Stimulated activated CD4-positive, alpha-beta T cell treated with anti-CD3 and anti-CD28 coated beads, Interleukin-1b, Interleukin-23, amount 100 ng/mL, for 24 hours (primary cell): ENCODE measurements at regions not wholly inside any gene's neighbourhood (a gene's known extent, or its start where the extent isn't known, plus 50 kb on each side); places are given as distances from the start of the nearest gene placed in this dataset.
"Not testable (repeated sequence)": the region's sequence is repeated elsewhere in the genome, so short reads cannot be mapped to it uniquely, and the experiment has no call there.

Experiments
- DNase-seq, 4 experiments: peaks; one replicate each; pipeline ENCODE4 v3.0.0-alpha.2; 2020; ENCODE audit warnings: low read depth in 4 of 4, low spot score in 1 of 4

DNA sequence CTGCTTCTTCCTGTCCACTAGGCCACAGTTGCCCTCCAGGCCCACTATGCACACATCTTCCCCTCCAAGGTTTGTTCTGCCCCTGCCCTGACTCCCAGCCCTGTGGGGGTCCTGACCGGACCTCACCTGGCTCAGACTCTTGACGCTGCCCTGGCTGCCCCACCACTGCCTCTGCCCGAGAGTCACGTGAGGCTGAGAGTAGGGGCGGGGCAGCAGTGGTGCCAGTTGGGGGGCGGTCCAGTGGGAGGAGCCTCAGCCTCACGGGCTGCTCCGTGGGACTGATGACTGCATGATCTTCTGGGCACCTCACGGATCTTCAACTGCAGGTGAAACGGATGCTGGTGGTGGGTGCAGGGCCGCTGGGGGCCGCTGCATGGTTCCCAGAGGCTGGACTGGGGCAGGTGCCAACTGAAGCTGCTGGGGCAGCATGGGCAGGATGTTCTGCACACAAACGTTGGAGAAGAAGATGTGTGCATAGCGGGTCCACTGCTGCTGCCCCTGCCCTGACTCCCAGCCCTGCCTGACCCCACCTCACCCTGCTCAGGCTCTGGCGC, 77.6 kb downstream of the HHIPL2 start:
- not testable (repeated sequence) for DNase-seq

DNA sequence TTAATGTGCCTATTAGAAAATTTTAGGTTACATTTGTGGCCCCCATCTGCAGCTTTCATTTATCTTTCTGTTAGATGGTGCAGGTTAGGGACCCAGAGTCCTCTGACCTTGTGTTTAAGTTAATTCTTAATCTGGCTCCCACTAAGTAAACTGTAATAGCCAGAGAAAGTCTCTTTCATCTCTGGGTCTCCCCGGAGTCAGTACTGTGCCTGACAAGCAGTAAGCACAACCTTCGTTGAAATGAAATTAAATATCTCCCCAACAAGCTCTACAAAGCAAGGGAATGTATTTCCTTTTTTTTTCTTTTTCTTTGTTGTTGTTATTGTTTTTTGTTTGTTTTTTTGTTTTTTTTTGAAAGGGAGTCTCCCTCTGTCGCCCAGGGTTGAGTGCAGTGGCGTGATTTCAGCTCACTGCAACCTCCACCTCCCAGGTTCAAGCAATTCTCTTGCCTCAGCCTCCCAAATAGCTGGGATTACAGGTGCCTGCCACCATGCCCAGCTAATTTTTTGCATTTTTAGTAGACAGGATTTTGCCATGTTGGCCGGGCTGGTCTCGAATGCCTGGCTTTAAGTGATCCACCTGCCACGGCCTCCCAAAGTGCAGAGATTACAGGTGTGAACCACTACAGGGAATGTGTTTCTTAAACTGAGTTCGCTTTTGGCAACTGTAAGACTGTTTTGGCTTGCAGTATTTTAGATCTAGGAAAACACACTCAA, 81.6 kb downstream of the HHIPL2 start:
- DNase-seq: no peak

DNA sequence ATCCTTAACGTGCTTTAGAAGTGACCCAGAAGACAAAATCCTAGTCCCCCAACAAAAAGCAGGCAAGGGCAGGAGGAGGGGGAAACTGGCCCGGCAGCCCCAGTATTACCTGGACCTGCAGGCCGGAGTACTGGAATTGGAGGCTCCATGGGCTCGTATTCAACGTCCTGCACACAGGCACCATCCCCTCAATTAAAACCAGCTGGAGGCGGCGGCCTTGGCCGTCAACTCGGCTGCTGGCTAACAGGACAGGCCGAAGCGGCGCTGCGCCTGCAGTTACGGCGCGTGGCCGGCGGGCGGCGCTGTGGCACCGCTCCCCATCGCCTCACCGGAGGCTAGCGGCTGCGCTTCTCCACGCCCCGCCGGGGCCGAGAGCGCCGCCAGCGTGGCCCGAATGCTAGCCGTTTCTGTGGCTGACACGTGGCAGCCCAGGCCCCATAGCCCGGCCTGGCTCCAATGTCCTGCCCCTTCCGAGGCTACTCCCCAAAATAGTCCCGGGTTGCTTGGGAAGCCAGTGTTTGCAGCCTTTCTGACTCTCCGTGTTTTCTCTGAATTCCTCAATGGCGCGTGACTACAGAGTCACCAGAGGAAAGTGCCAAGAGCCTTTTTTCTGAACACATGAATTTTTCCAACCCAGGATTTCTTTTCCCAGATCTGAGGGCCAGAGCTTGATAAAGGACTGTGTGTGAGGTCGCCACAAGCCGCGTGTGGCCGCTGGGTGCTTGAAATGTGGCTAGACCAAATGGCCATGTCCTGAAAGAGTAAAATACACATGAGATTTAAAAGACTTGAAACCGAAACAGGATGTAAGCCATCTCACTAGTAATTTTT, 82.5 kb downstream of the HHIPL2 start:
- peak; percentile 38 to 66 (median 56) for DNase-seq

DNA sequence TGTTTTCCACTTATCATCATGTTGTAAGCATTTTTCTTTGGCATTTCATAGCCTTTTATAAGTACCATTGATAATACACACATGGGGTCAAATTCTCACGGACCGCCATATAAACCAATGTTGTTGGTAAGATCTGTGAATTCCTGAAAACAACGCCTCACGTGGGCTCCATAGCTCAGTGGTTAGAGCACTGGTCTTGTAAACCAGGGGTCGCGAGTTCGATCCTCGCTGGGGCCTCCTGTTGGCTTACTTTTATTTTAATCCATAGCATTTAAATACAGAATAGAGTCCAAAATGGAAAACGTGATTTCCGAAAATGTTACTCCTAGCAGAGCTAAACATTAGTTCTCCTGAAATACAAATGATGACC, 83.1 kb downstream of the HHIPL2 start:
- peak; percentile 44 to 67 (median 61) for DNase-seq

DNA sequence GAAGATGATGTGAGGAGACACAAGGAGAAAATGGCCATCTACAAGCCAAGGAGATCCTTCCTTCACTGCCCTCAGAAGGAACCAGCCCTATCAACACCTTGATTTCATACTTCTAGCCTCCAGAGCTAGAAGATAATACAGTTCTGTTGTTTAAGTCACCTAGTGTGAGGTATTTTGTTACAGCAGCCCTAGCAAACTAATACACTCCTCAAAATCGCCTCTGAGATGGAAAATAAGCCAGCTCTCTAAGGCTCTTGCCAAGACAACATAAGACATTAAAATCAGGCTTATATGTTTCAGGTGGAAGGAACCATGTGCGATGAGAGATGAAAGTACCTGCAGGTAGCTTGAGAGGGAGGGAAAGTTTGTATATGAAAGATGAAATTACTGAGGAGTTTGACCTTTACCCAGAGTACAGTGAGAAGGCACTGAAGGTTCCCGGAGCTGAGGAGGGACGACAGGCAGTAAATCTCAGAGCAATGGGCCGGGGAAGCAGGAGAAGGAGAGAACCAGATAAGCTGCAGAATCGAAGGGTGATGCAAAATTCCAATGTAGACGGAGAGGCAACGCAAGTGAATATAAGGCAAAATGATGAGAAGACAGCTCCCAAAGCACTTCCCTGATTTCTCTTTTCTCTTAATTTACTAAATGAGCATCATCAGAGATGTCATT, 84.7 kb downstream of the HHIPL2 start:
- no peak for DNase-seq

DNA sequence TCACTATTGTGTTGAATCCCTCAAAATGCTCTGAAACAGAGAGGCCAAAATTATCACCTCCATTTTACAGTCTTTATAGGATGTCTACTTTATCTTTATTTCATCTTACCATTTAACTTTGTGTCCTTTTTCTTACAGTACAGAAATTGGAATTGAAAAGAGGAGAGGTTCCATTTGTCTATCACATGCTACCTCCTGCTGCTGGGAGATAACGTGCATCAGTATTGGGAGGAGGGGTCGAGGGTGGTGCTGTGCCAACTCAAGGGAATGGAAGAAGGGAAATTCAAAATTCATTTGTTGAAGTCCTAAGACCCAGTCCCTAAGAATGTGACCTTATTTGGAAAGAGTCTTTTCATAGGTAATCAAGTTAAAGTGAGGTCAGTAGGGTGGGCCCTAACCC, 85.3 kb downstream of the HHIPL2 start:
- DNase-seq: no peak

DNA sequence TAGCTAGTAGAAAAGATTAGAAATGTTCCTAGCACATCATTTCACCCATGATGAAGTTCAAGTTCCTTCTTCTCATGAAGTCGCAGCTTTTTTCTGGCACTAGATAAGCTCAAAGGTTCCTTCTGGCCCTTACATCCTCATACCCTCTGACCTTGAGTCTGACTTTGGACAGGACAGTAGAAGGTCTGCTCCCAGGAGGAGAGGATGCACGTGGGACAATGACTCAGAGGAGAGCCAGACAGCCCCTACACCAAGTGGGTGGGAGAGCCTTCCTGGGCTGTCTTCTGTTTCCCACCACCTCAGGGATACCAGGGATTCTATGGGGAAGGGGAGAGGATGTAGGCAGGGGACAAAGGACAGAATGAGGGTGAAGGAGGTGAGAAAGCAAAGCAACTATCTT, 86.0 kb downstream of the HHIPL2 start:
- DNase-seq: no peak

DNA sequence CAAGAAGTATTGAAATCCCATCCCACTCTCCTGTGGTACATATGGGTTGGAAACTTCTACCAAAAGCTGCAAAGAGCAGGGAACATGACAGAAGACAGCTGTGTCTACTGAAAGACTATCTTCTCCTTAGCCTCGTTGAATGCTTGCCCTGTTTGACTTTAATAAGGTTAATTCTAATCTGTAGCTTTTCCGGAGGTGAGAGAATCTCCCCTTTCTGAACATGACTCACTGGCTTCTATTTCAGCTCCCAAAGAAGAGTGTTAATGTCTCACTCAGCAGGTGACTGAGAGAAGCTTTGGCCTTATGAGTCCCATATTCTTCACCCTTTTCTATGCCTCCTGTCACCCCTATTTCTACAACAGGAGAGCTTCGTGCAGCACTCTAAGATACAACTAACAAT, 88.3 kb downstream of the HHIPL2 start:
- no peak for DNase-seq

DNA sequence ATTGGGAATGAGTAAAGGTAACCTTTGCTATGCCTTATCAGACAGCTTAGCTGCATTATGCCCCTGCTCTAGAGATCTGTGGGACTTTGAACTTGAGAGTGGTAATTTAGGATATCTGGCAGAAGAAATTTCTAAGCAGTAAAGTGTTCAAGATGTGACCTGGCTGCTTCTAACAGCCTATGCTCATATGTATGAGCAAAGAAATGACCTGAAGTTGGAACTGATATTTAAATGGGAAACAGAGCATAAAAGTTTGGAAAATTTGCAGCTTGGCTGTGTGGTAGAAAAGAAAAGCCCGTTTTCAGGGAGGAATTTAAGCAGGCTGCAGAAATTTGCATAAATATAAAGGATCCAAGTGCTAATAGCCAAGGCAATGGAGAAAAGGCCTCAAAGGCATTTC, 90.4 kb downstream of the HHIPL2 start:
- no peak for DNase-seq

DNA sequence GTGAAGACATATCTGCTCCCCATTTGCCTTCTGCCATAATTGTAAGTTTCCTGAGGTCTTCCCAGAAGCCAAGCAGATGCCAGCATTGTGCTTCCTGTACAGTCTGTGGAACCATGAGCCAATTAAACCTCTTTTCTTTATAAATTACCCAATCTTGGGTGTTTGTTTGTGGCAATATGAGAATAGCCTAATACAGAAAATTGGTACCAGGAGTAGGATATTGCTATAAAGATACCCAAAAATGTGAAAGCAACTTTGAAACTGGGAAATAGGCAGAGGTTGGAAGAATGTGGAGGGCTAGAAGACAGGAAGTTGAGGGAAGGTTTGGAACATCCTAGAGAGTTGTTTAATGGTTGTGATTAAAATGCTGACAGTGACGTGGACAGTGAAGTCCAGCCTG, 90.8 kb downstream of the HHIPL2 start:
- DNase-seq: no peak

DNA sequence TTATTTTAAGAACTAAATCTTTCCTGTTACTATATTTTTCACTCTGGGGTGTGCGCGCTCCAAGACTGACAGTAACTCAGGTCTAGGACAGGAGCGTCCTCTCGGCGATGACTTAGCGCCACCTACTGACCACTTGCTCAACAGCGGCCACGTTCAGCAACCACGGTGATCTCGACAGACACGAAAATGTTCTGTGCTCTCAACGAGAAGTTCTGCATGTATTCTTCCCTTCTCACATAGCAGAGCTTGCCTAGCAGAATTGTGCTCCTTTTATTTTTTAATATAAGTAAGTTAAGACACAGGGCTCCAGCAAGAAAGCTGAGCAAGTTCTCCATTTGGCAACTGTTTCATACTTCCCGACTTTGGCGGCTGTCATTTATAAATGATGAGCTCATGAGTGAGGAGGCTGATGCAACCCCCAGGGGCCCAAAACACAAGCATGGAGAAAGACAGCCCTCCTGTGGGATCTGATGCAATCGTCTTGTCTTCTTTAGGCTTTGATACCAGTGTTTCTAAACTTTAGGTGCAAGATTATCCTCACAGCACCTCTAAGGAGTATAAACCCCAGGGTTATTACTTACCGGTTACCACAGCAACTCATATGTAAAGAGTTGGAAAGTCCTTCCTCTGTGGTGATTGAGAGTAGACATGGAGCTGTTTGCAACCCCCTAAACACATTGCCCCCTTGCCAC, 92.6 kb downstream of the HHIPL2 start:
- DNase-seq: peak; percentile 65 to 81 (median 72)

DNA sequence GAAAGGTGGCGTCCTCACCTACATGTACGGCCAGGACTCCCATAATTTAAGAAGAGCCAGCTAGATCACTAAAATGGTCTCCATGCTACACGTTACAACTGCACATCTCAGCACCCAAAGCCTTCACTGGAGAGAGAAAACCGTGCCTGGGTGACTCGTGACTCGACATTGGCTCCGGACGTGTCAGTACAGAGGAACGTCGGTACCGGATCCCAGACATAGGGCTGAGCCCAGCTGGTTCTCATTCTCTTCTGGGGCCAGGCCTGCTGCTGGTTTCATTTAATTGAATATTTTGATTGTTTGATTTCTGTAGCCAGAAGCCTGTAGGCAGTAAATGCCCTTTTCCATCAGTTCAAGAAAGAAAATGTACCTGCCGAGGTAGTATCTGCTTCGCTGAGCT, 93.1 kb downstream of the HHIPL2 start:
- DNase-seq: no peak

DNA sequence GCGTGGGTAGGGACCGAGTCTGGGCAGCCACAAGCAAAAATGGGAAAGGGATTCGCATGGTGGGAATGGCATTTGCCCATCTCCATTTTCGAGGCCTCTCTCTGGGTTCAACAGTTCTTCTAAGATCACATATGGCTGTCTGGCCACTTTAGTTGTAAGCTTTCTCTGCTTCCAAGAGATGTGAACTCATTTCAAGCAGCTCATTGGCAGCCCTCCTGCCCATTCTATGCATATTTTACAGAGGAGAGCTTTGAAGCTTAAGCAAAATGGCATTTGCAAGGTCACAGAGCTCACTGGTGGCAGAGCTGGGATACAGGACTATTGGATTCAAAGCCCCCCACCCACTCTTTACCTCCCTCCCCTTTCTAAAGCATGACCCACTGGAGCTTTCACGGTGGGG, 93.7 kb downstream of the HHIPL2 start:
- DNase-seq: no peak

DNA sequence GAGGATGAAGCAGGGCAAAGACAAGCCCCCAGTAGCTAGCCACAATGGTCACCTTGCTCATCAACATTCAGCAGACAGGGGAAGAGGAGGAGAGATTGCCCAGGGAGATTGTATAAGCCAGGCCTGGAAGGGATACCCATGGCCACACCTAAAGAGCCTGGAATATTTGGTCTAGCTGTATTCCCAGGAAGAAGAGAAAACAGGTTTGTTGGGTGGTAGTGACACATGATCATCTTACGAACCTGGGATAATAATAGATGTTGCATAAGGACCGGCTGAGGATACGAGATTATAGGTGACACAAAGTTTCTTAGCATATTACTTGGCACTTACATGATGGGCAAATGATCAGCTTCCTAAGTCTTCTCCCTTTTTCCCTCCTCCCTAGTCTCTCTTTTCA, 95.9 kb downstream of the HHIPL2 start:
- DNase-seq: no peak

DNA sequence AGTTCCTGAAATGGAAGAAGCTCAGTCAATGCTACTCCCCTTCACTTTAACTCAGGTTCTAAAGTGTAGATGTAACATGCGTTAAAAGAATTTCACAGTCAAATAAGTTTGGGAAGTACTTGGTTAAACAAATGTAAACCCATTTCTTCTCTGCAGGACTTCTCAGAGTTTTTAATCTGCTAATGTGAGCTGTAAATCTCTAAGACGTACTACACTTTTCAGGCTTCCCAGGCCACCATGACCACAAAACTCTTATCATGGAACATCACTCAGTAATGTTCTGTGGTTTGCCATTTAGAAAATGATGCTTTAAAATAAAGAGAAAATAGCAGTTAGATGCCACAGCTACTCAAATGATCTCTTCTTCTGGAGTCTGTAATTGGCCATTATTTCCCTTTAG, 104.3 kb downstream of the HHIPL2 start:
- no peak for DNase-seq

DNA sequence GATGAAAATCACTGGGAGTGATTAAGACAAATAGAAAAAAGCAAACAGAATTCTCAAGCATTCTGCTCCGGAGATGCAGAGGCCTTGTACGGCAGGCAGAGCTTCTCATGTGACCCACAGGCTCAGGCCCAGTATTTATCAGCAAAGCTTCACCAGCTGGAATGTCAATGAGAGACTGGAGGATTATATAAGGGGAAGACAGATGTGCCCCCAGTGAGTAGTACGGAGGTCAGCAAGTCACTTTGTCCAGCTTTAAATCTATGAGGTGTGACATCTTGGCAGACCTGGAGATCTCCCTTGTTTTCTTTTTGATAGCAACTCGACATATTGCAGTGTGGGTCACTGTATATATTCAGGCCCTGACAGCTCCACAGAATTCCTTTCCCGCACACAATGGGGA, 106.8 kb downstream of the HHIPL2 start:
- no peak for DNase-seq

DNA sequence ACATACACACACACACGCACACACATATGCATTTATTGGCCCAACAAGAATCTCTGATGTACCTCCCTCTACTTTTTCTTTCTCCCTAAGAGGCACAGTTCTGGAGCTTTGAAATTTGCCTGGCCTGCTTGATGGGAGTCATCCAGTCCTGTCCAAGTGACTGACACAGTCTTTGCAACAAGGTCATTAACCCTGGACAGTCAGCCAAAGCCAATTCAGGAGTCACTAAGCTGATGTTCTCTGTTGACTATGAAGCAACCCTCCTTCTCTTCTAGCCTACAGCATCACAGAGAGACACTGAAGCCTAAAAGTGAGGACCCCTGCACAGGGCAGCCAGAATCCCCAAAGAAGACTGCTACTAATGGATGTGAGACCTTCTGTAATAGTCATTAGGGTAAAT, 123.1 kb downstream of the HHIPL2 start:
- DNase-seq: no peak

DNA sequence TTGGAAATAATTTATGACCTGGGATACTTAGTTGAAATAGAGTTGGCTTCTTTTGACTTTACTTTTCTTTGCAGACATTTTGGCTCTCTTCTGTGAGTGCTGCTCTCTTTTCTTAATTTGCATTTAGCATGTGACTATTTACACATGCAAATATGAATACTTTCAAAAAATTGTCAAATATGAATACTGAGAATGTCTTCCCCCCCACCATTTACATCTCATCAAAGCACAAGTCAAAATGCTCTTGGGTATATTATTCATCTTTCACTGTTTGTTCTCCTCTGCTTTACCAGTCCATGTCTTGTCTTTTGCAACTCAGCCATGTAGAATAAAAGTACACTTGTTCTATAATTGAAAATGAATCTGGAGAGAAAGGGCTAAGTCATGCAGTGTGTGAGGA, 126.5 kb downstream of the HHIPL2 start:
- no peak for DNase-seq

DNA sequence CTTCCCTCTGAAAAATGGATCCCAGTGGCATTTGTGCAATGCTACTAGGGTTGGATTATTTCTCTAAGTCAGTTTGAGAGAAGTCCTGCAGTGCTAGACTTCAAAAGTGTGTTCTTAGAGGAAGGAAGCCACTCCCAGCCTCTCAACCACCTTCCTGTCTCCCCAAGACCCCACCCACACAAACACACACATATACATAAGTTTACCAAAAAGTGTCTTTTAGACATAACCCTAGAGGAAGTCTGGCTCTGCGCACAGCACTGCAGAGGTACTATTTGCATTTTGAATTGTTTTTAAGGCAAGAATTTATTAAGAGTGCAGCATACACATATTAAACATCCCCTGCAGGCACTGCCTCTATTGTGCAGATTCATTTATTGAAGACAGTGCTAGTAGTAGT, 127.3 kb downstream of the HHIPL2 start:
- no peak for DNase-seq

DNA sequence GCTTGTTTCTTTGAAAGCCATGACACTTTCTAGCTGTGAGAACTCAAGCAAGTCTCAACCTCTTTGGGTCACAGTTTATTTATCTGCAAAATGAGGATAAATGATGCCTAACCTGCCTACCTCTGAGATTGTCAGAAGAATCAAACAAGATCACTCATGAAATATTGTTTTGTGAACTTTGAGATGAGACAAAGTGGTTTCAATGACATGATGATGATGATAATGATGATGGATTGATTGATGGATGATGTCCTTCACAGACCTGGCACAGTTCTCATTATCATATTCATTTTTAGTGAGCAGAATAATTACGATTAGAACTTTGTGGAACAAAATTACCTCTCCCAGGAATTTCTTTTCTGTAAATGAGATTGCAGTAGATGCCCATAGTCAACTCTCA, 129.2 kb downstream of the HHIPL2 start:
- no peak for DNase-seq

DNA sequence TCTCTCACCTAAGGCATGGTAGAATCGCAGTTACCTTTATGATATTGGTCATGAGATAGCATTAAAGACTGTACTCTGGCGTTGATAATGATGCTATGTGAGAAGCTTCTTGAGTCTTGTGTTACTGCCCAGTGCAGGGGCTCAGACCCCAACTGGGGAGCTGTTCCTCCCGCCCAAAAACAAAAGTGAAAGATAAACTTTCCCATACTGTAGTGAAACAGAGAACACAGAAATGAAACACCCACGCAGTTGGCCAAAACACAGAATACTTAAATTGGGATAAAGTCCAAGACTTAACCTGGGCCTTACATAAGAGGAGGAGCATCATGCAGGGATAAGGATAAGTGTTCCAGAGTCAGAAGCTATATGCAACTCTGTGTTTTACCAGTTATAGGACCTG, 130.6 kb downstream of the HHIPL2 start:
- no peak for DNase-seq
